Activated B cell treated with CpG ODN at 0.5 μM for 24 hours (primary cell): ENCODE measurements at regions not wholly inside any gene's neighbourhood (a gene's known extent, or its start where the extent isn't known, plus 50 kb on each side); places are given as distances from the start of the nearest gene placed in this dataset.

Source experiments
- ATAC-seq: fragments of 200-7000 bp; cut with Tn5 transposase; one replicate; pipeline ENCODE4 v1.10.0; 2021; ENCODE audit warnings: low read depth, mild to moderate bottlenecking, moderate library complexity
- CTCF ChIA-PET: fragments of 350-600 bp; sonication (Branson Sonifier 250); formaldehyde crosslinking; loops from one replicate; lab custom pipeline; 2021; ENCODE audit warnings: antibody characterized with exemption; lab: Charles Lee
- POLR2A ChIA-PET: fragments of 350-600 bp; sonication (Branson Sonifier 250); formaldehyde crosslinking; loops from one replicate; lab custom pipeline; 2021; ENCODE audit warnings: antibody characterized with exemption; lab: Charles Lee
- DNase-seq: peaks from one replicate; pipeline ENCODE4 v3.0.0; 2022
- H3K27ac Mint-ChIP-seq: one replicate; pipeline ENCODE4 v1.8.0; 2020; ENCODE audit warnings: mixed read lengths
- H3K27me3 Mint-ChIP-seq: one replicate; pipeline ENCODE4 v1.8.0; 2021; ENCODE audit warnings: mixed read lengths
- H3K36me3 Mint-ChIP-seq: one replicate; pipeline ENCODE4 v1.8.0; 2021; ENCODE audit warnings: low read depth, mixed read lengths
- H3K4me1 Mint-ChIP-seq: one replicate; pipeline ENCODE4 v1.8.0; 2021; ENCODE audit warnings: mixed read lengths
- H3K4me3 Mint-ChIP-seq: one replicate; pipeline ENCODE4 v1.8.0; 2020; ENCODE audit warnings: mild to moderate bottlenecking, mixed read lengths
- H3K9me3 Mint-ChIP-seq: one replicate; pipeline ENCODE4 v1.8.0; 2020; ENCODE audit warnings: mixed read lengths
- intact Hi-C: fragments of 100-400 bp; cut with micrococcal nuclease; formaldehyde crosslinking; loops from one replicate; pipeline ENCODE4 v1.15.1; 2024
- TF ChIP-seq, protein P1 (sequence below): fragments of 200-600 bp; IDR thresholded peaks from one replicate; pipeline ENCODE4 v1.8.0; 2022; ENCODE audit warnings: antibody characterized with exemption, mild to moderate bottlenecking

DNA sequence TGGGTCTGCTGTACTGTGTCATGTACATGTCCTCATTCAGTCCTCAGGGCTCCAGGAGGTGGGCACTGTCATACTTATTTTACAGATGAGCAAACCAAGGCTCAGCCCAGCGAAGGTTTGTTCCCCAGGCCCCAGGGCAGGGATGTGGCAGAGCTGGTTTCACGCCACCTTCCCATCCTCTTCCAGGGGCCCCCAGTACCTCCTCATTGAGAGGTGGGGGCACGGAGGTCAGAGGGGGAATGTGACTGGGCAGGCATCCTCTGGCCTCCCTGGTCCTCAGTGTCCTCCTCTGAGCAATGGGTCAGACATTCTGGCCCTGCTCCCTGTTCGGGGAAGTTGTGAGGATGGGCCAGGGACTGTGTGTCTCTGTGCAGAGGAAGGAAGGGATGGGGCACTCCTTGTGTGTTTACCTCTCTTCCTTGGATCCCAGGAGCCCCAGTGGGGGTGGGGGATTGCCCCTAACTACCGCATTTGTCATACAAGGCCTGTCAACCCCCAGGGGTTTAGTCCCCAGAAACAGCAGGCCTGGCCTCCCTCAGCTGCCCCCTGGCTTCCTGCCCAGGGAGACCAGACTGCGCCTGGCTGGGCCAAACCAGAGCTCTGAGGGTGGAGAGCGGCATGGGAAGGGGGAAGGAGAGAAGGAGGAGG is 65.9 kb upstream of the LCTL start:
- H3K36me3 Mint-ChIP-seq: no peaks in the 10 kb centered on the region
- no peaks in the 10 kb centered on the region for H3K27me3 Mint-ChIP-seq
- H3K27ac Mint-ChIP-seq: no peak overlapping the region
- no peak for ATAC-seq
- POLR2A ChIA-PET: interaction anchor here (0.6 kb wide), 1 partner anchor 36 kb away, joined by 8 read pairs; no protein-coding TSS in a partner anchor
- H3K9me3 Mint-ChIP-seq: no peaks in the 10 kb centered on the region
- CTCF ChIA-PET: no interaction called here
- intact Hi-C loops: no loop called here
- no peaks in the 10 kb centered on the region for H3K4me1 Mint-ChIP-seq
- no peak overlapping the region for H3K4me3 Mint-ChIP-seq
- DNase-seq: no peak
- TF ChIP-seq, protein P1, sequence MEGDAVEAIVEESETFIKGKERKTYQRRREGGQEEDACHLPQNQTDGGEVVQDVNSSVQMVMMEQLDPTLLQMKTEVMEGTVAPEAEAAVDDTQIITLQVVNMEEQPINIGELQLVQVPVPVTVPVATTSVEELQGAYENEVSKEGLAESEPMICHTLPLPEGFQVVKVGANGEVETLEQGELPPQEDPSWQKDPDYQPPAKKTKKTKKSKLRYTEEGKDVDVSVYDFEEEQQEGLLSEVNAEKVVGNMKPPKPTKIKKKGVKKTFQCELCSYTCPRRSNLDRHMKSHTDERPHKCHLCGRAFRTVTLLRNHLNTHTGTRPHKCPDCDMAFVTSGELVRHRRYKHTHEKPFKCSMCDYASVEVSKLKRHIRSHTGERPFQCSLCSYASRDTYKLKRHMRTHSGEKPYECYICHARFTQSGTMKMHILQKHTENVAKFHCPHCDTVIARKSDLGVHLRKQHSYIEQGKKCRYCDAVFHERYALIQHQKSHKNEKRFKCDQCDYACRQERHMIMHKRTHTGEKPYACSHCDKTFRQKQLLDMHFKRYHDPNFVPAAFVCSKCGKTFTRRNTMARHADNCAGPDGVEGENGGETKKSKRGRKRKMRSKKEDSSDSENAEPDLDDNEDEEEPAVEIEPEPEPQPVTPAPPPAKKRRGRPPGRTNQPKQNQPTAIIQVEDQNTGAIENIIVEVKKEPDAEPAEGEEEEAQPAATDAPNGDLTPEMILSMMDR: no peak

DNA sequence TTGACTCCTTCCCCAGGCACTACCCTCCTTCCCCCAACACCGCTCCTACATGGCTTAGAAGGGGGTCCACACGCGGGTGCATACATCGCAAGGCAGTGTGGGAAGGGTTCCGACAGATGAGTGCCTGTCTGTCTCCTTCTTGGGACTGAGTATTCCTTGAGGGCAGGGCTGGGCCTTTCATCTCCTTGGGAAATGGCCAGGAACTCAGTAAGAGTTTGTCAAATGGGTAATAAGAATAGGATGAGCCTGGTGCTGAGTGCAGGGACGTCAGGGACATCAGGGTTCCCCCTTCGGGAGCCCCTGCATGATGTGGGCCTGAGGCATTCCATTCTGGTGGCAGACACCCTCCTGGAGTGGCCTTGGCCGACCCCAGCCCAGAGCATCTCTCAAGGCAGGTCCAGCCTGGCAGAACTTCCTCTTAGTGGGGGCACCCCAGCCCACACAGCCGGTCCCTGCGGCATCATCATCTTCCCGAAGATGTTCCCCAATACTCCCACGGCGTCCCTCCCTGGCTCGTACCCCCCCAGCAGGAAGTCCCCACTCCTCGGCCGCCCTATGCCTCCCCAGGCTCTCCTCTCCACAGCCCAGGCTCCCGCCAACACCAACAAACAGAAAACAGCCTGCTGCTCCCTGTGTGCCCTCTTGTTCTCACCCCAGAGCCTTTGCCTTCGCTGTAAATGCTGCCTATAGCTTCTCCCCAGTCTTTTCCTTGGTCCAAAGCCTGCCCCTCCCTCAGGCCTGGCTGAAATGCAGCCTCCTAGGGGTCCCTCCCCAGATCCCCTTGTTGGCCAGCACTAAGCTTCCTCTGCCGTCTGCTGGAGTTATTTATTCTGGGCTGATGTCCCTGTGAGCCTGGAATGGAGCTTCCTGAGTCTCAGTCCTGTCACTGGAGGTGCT is 67.5 kb upstream of the LCTL start:
- DNase-seq: no peak
- CTCF ChIA-PET: interaction anchor here (1.3 kb wide), 1 partner anchor 218 kb away, joined by 4 read pairs; no protein-coding TSS in a partner anchor

DNA sequence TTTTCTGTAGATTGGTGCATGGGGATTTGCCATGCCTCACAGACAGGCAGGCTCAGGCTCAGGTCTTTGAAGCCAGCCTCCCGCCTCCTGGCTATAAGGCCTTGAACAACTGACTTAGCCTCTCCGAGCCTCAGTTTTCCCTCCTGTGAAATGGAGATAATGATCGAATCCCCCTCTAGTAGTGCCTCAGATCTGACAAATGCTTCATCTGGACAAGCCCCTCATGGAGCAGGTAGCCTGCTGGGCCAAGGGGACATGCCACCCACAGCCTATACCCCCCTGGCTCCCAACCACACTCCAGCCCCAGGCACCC is 68.1 kb upstream of the LCTL start:
- TF ChIP-seq, protein P1: no peak
- intact Hi-C loops: no loop called here
- no peaks in the 10 kb centered on the region for H3K27me3 Mint-ChIP-seq
- H3K9me3 Mint-ChIP-seq: no peaks in the 10 kb centered on the region
- H3K36me3 Mint-ChIP-seq: no peaks in the 10 kb centered on the region
- ATAC-seq (no peak), DNase-seq (no peak)
- H3K27ac Mint-ChIP-seq: no peak overlapping the region
- ChIA-PET CTCF (interaction anchor here (1.3 kb wide), 1 partner anchor 218 kb away, joined by 4 read pairs; no protein-coding TSS in a partner anchor), POLR2A (interaction anchor here (0.5 kb wide), 1 partner anchor 55 kb away, joined by 3 read pairs; no protein-coding TSS in a partner anchor)
- no peak overlapping the region for H3K4me3 Mint-ChIP-seq
- no peaks in the 10 kb centered on the region for H3K4me1 Mint-ChIP-seq

More for the DNA sequence above, 67.5 kb upstream of the LCTL start:
- TF ChIP-seq, protein P1: no peak
- no peaks in the 10 kb centered on the region for H3K27me3 Mint-ChIP-seq
- no peaks in the 10 kb centered on the region for H3K36me3 Mint-ChIP-seq
- H3K4me3 Mint-ChIP-seq: no peak overlapping the region
- H3K9me3 Mint-ChIP-seq: no peaks in the 10 kb centered on the region
- no peak overlapping the region for H3K27ac Mint-ChIP-seq
- H3K4me1 Mint-ChIP-seq: no peaks in the 10 kb centered on the region
- ATAC-seq: no peak
- POLR2A ChIA-PET: interaction anchor here (0.5 kb wide), 1 partner anchor 55 kb away, joined by 3 read pairs; no protein-coding TSS in a partner anchor
- intact Hi-C loops: no loop called here

DNA sequence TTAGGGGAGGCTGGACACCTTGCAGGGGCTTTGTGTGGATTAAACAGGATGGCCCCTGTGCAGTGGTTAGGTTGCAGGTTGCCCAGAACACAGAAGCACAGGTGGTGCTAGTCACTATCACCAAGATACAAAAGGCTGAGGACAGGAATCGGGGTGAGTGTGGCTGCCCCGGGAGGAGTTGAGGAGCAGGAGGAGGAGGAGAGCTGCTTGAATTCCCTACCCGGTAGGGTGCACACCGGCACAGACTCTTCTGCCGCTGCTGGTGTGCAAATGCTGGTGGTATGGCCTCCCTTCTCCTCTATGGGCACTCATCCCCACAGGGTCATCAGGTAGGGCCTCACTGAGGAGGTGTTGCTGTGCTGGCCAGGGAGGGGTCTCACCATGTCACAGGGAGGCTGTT is 67.5 kb upstream of the SMAD6 start:
- no peak for ATAC-seq
- no peaks in the 10 kb centered on the region for H3K27me3 Mint-ChIP-seq
- H3K36me3 Mint-ChIP-seq: no peaks in the 10 kb centered on the region
- no peak overlapping the region for H3K27ac Mint-ChIP-seq
- intact Hi-C loops: no loop called here
- no peak for DNase-seq
- no peaks in the 10 kb centered on the region for H3K4me1 Mint-ChIP-seq
- POLR2A ChIA-PET: no interaction called here
- TF ChIP-seq, protein P1: no peak
- H3K9me3 Mint-ChIP-seq: no peaks in the 10 kb centered on the region
- H3K4me3 Mint-ChIP-seq: no peak overlapping the region
- CTCF ChIA-PET: no interaction called here

DNA sequence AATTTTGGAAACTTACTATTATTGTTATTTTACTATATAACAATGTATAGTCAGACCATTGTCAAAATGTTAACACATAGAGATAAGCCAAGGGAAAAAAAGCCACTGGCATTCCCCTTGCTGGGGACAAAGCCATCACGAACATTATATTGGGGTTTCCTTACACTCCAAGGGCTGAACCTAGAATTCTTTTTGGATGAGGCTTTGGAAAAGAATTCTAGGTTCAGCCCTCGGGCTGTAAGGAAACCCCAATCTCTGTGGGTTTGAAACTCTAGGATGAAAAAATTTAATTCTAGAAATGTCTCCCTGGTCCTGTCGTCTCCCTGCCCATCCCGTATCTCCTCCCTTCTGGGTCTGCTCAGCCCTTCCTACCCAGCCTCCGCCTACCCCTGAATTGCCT is 67.0 kb upstream of the SMAD6 start:
- POLR2A ChIA-PET: no interaction called here
- Mint-ChIP-seq H3K9me3 (no peaks in the 10 kb centered on the region), H3K36me3 (no peaks in the 10 kb centered on the region), H3K27me3 (no peaks in the 10 kb centered on the region), H3K4me1 (no peaks in the 10 kb centered on the region), H3K4me3 (no peak overlapping the region), H3K27ac (no peak overlapping the region)
- intact Hi-C loops: no loop called here
- ATAC-seq (no peak), DNase-seq (no peak)
- CTCF ChIA-PET: no interaction called here
- TF ChIP-seq, protein P1: no peak
